HCT116 (cell line): ENCODE measurements at regions not wholly inside any gene's neighbourhood (a gene's known extent, or its start where the extent isn't known, plus 50 kb on each side); places are given as distances from the start of the nearest gene placed in this dataset.

Source experiments
- CEBPB ChIP-seq: IDR thresholded peaks from 2 replicates; pipeline ENCODE4 v1.6.1; 2012; ENCODE audit warnings: low read depth
- CTCF ChIP-seq, 3 experiments: fragments of 200-600 bp in 1 of 3; sonication (generic) in 1 of 3; IDR thresholded peaks in 2 of 3; conservative IDR thresholded peaks in 1 of 3; 2 replicates each; pipeline ENCODE4 v1.5.1; 2012 to 2017; ENCODE audit warnings: low read depth in 2 of 3, low read length in 2 of 3, antibody characterized with exemption in 1 of 3, borderline replicate concordance in 1 of 3, control low read depth in 1 of 3, mild to moderate bottlenecking in 1 of 3, mixed read lengths in 1 of 3, mixed run types in 1 of 3, moderate library complexity in 1 of 3; ENCODE audit not compliant: insufficient read depth in 1 of 3
- ELF1 ChIP-seq: IDR thresholded peaks from 2 replicates; pipeline ENCODE4 v1.6.1; 2012; ENCODE audit warnings: low read depth, borderline replicate concordance
- EZH2 ChIP-seq: fragments of 200-600 bp; sonication (generic); IDR thresholded peaks from 2 replicates; pipeline ENCODE4 v1.6.1; 2017; ENCODE audit warnings: antibody characterized with exemption, mixed run types
- JUND ChIP-seq: IDR thresholded peaks from 2 replicates; pipeline ENCODE4 v1.6.1; 2012
- POLR2AphosphoS5 ChIP-seq: IDR thresholded peaks from 2 replicates; pipeline ENCODE4 v1.6.1; 2011; ENCODE audit warnings: mild to moderate bottlenecking, low read depth, low read length, moderate library complexity
- RAD21 ChIP-seq: IDR thresholded peaks from 2 replicates; pipeline ENCODE4 v1.6.1; 2012; ENCODE audit warnings: low read depth, mild to moderate bottlenecking
- REST ChIP-seq: IDR thresholded peaks from 2 replicates; pipeline ENCODE4 v1.6.1; 2012; ENCODE audit warnings: low read depth
- SIN3A ChIP-seq: IDR thresholded peaks from 2 replicates; pipeline ENCODE4 v1.6.1; 2012; ENCODE audit warnings: low read depth
- SP1 ChIP-seq: IDR thresholded peaks from 2 replicates; pipeline ENCODE4 v1.6.1; 2012; ENCODE audit warnings: low read depth
- ZFX ChIP-seq: fragments of 450-650 bp; IDR thresholded peaks from 2 replicates; pipeline ENCODE4 v1.6.1; 2017
- ZNF274 ChIP-seq: fragments of 200-500 bp; sonication (Bioruptor generic); IDR thresholded peaks from 2 replicates; pipeline ENCODE4 v1.6.1; 2014; ENCODE audit warnings: mild to moderate bottlenecking, low read depth, low read length, inconsistent platforms
- TF ChIP-seq, protein P1 (sequence below): IDR thresholded peaks from 2 replicates; pipeline ENCODE4 v1.6.1; 2012
- TF ChIP-seq, protein P2 (sequence below): IDR thresholded peaks from 2 replicates; pipeline ENCODE4 v1.6.1; 2011; ENCODE audit warnings: mild to moderate bottlenecking, low read length, moderate library complexity; ENCODE audit not compliant: insufficient replicate concordance; ENCODE audit errors: extremely low read depth

DNA sequence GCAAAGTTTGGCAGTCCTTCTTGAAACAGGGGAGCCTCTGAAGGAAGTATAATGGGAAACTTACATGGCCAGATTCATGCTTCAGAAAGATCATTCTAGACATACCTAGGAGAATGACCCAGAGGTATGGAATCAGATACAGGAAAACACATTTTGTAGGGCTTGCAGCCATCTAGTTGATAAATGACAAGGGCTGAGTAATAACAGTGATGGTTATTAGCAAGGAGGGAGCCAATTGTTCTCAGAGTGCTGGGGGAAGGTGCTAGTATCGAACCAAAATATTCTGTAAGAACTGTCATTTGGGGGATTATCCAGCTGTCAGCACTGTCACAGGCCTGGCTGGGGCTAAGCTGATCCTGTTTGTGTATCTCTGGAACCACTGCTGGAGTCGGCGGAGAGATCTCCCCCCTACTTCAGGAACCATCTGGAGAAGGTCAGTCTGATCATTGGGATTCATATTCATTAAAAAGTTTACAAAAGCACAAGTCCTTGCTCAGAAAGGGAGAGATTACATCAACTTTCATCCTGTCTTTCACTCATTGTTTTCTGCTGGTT is 113.8 kb upstream of the THSD7B start:
- TF ChIP-seq EZH2 (no peak), RAD21 (no peak), CTCF (IDR thresholded peaks at IDR 0.05 in 2 of 3, conservative IDR thresholded peaks at IDR 0.05 in 1 of 3; ENCODE audit: borderline replicate concordance in 1 of 3, insufficient read depth in 1 of 3, low read depth in 2 of 3, low read length in 2 of 3) (no peak), ELF1 (no peak), POLR2AphosphoS5 (no peak), ZNF274 (no peak), SP1 (no peak), SIN3A (no peak), CEBPB (no peak), ZFX (no peak), JUND (no peak), REST (no peak)
- TF ChIP-seq, protein P1, sequence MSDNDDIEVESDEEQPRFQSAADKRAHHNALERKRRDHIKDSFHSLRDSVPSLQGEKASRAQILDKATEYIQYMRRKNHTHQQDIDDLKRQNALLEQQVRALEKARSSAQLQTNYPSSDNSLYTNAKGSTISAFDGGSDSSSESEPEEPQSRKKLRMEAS: no peak
- TF ChIP-seq, protein P2, sequence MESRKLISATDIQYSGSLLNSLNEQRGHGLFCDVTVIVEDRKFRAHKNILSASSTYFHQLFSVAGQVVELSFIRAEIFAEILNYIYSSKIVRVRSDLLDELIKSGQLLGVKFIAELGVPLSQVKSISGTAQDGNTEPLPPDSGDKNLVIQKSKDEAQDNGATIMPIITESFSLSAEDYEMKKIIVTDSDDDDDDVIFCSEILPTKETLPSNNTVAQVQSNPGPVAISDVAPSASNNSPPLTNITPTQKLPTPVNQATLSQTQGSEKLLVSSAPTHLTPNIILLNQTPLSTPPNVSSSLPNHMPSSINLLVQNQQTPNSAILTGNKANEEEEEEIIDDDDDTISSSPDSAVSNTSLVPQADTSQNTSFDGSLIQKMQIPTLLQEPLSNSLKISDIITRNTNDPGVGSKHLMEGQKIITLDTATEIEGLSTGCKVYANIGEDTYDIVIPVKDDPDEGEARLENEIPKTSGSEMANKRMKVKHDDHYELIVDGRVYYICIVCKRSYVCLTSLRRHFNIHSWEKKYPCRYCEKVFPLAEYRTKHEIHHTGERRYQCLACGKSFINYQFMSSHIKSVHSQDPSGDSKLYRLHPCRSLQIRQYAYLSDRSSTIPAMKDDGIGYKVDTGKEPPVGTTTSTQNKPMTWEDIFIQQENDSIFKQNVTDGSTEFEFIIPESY: no peak
